Colon (tissue), 2 donors: ENCODE measurements at regions not wholly inside any gene's neighbourhood (a gene's known extent, or its start where the extent isn't known, plus 50 kb on each side); places are given as distances from the start of the nearest gene placed in this dataset.

ENCODE experiments used
- FAIRE-seq: peaks from 2 replicates; lab custom pipeline; 2012; peaks lifted over from hg19 to GRCh38; lab: Jason Lieb, UNC
- donor health status: control.
- donor health status: control.

- no peak for FAIRE-seq
Measured at GRCh38 chr18:60134806-60135205, 235.0 kb downstream of the PMAIP1 start.

- no peak for FAIRE-seq
Measured at GRCh38 chr18:60130284-60130683, 230.5 kb downstream of the PMAIP1 start.

GRCh38 chr18:60123031-60123430 lies 223.2 kb downstream of the PMAIP1 start:
- FAIRE-seq = no peak

GRCh38 chr18:60122339-60122738 lies 222.5 kb downstream of the PMAIP1 start:
- no peak for FAIRE-seq

- FAIRE-seq = no peak
Measured at GRCh38 chr18:60120231-60120750, 220.5 kb downstream of the PMAIP1 start.

- FAIRE-seq = no peak
Measured at GRCh38 chr18:60117321-60117720, 217.5 kb downstream of the PMAIP1 start.

GRCh38 chr18:60113396-60113795 lies 213.6 kb downstream of the PMAIP1 start:
- no peak for FAIRE-seq

GRCh38 chr18:60112369-60112768 lies 212.6 kb downstream of the PMAIP1 start:
- FAIRE-seq = no peak

- FAIRE-seq = no peak
Measured at GRCh38 chr18:60111525-60111924, 211.7 kb downstream of the PMAIP1 start.

- FAIRE-seq = no peak
Measured at GRCh38 chr18:60110836-60111235, 211.0 kb downstream of the PMAIP1 start.

- no peak for FAIRE-seq
Measured at GRCh38 chr18:60100778-60101177, 201.0 kb downstream of the PMAIP1 start.

GRCh38 chr18:60099709-60100108 lies 199.9 kb downstream of the PMAIP1 start:
- FAIRE-seq = no peak

GRCh38 chr18:60096428-60096827 lies 196.6 kb downstream of the PMAIP1 start:
- no peak for FAIRE-seq

- no peak for FAIRE-seq
Measured at GRCh38 chr18:60092073-60092472, 192.3 kb downstream of the PMAIP1 start.

- FAIRE-seq = no peak
Measured at GRCh38 chr18:60090170-60090569, 190.4 kb downstream of the PMAIP1 start.

- FAIRE-seq = no peak
Measured at GRCh38 chr18:60082790-60083189, 183.0 kb downstream of the PMAIP1 start.

GRCh38 chr18:60082282-60082681 lies 182.5 kb downstream of the PMAIP1 start:
- no peak for FAIRE-seq

- FAIRE-seq = no peak
Measured at GRCh38 chr18:60075477-60075876, 175.7 kb downstream of the PMAIP1 start.

- no peak for FAIRE-seq
Measured at GRCh38 chr18:60070631-60071030, 170.8 kb downstream of the PMAIP1 start.

- no peak for FAIRE-seq
Measured at GRCh38 chr18:60069145-60069544, 169.3 kb downstream of the PMAIP1 start.

GRCh38 chr18:60067426-60068210 lies 167.8 kb downstream of the PMAIP1 start:
- no peak for FAIRE-seq

- FAIRE-seq = no peak
Measured at GRCh38 chr18:60066219-60066975, 166.6 kb downstream of the PMAIP1 start.

GRCh38 chr18:60064271-60064670 lies 164.5 kb downstream of the PMAIP1 start:
- no peak for FAIRE-seq
